HFFc6 (cell line): ENCODE measurements at regions not wholly inside any gene's neighbourhood (a gene's known extent, or its start where the extent isn't known, plus 50 kb on each side); places are given as distances from the start of the nearest gene placed in this dataset.

Experiments used
- DNase-seq: peaks from one replicate; pipeline ENCODE4 v3.0.0-alpha.2; 2018
- H3K27ac Mint-ChIP-seq: 2 replicates; pipeline ENCODE4 v1.8.0; 2020; ENCODE audit warnings: mild to moderate bottlenecking, mixed read lengths
- H3K27me3 Mint-ChIP-seq: 2 replicates; pipeline ENCODE4 v1.8.0; 2021; ENCODE audit warnings: mild to moderate bottlenecking, moderate library complexity, mixed read lengths; ENCODE audit not compliant: insufficient read depth
- H3K36me3 Mint-ChIP-seq: 2 replicates; pipeline ENCODE4 v1.8.0; 2021; ENCODE audit warnings: low read depth, mixed read lengths
- H3K4me1 Mint-ChIP-seq: 2 replicates; pipeline ENCODE4 v1.8.0; 2020; ENCODE audit warnings: low read depth, mixed read lengths
- H3K4me3 Mint-ChIP-seq: 2 replicates; pipeline ENCODE4 v1.8.0; 2020; ENCODE audit warnings: mild to moderate bottlenecking, moderate library complexity, mixed read lengths
- H3K9me3 Mint-ChIP-seq: 2 replicates; pipeline ENCODE4 v1.8.0; 2020; ENCODE audit warnings: mild to moderate bottlenecking, mixed read lengths
- TF ChIP-seq, protein P1 (sequence below): fragments of 200-600 bp; sonication (generic); IDR thresholded peaks from 2 replicates; pipeline ENCODE4 v1.5.0; 2021; ENCODE audit warnings: antibody characterized with exemption, mild to moderate bottlenecking

DNA sequence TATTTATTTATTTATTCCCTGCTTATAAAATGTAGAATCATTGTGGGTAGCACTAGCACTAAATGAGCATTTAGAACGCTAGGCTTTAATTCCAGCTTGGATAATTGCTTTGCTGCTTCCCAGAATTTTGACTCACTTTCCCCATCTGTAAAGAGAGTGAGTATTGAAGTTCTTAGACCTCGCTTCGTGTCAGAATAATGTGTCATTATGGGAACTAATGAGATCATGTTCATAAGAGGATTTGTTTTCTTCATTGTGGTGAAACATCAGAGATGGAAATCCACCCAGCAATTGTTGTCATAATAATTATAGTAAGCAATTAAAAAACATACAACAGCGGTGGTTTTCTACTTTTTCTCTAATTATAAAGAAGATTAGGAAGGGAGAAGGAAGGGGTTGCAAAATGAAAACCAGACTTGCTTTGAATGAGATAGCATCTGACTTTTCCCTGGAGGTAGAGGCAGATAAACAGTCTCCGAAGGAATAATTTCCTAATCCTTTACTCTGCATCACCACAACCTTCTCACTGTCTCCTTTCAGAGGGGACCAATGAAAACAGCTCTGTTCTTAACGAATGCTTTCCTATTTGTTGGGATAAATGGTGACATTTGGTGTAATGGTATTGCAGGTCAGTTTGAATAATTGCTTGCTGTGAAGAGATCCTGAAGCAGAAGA, 86.8 kb upstream of the ARHGAP5 start:
- H3K27ac Mint-ChIP-seq = peak overlapping the region; percentile 38
- no peak overlapping the region for H3K4me3 Mint-ChIP-seq
- no peak for DNase-seq
- H3K27me3 Mint-ChIP-seq = peaks cover 24% of the 10 kb centered on the region
- H3K9me3 Mint-ChIP-seq = peaks cover 6% of the 10 kb centered on the region; the same call in 1 of the 2 replicates
- TF ChIP-seq, protein P1, sequence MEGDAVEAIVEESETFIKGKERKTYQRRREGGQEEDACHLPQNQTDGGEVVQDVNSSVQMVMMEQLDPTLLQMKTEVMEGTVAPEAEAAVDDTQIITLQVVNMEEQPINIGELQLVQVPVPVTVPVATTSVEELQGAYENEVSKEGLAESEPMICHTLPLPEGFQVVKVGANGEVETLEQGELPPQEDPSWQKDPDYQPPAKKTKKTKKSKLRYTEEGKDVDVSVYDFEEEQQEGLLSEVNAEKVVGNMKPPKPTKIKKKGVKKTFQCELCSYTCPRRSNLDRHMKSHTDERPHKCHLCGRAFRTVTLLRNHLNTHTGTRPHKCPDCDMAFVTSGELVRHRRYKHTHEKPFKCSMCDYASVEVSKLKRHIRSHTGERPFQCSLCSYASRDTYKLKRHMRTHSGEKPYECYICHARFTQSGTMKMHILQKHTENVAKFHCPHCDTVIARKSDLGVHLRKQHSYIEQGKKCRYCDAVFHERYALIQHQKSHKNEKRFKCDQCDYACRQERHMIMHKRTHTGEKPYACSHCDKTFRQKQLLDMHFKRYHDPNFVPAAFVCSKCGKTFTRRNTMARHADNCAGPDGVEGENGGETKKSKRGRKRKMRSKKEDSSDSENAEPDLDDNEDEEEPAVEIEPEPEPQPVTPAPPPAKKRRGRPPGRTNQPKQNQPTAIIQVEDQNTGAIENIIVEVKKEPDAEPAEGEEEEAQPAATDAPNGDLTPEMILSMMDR = no peak
- no peaks in the 10 kb centered on the region for H3K36me3 Mint-ChIP-seq
- H3K4me1 Mint-ChIP-seq = peaks cover 45% of the 10 kb centered on the region

DNA sequence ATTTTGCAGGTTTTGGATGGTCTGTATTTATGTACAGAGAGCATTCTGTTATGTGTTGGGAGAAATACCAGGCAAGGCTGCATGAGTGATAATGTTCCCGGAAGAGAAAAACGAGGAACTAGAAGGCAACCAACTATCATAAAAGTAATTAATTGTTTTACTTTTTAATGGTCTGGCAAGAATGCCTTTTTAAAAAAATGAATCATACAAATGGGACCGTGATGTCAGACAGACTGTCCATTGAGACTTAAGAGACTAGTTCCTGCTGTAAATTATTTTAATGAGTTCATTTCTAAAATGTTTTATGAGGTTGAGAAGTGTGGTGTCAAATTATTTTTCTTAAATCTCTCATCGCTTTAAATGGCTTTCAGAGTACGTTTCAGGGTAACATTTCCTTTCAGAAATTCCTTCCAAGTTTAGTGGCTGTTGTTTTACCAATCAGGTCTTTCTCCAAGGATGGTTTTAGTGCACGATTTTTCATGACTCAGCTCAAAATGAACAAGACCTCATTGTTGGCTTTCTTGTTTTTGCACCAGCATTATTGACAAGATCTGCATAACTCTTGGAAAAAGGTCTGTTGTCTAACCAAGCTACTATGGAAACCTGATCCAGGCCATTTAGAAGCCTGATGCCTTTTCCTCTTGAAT, 86.1 kb upstream of the ARHGAP5 start:
- TF ChIP-seq, protein P1 = no peak
- Mint-ChIP-seq H3K36me3 (no peaks in the 10 kb centered on the region), H3K27me3 (peaks cover 28% of the 10 kb centered on the region), H3K4me3 (peak overlapping the region; percentile 28; the same call in 1 of the 2 replicates), H3K4me1 (peaks cover 45% of the 10 kb centered on the region), H3K9me3 (peaks cover 6% of the 10 kb centered on the region; the same call in 1 of the 2 replicates), H3K27ac (peak overlapping the region; percentile 54)
- peak; percentile 52 for DNase-seq

DNA sequence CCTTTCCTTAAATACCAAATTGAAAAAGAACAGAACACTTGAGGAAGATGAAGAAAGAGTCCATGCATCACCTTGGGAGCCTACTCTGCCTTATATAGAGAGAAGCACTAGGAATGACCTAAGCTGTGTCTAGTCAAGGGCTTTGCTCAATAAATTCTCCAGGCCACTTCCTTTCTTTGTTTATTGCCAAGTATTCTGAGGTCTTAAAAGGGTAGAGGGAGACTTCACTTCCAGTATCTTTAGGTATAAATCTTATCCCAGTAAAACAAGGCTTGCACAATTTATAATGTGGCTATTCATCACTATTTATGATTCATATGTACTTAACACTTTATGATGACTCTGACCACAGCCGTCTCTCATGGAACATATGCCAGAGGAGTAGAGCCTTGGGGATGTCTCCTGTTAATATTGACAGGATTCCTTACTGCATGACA, 85.1 kb upstream of the ARHGAP5 start:
- Mint-ChIP-seq H3K27ac (peak overlapping the region; percentile 54; the same call in 1 of the 2 replicates), H3K4me3 (peak overlapping the region; percentile 28; the same call in 1 of the 2 replicates), H3K36me3 (no peaks in the 10 kb centered on the region), H3K9me3 (no peaks in the 10 kb centered on the region; the same call in 1 of the 2 replicates), H3K27me3 (peaks cover 29% of the 10 kb centered on the region), H3K4me1 (peaks cover 52% of the 10 kb centered on the region)
- DNase-seq = peak; percentile 86
- TF ChIP-seq, protein P1 = no peak

DNA sequence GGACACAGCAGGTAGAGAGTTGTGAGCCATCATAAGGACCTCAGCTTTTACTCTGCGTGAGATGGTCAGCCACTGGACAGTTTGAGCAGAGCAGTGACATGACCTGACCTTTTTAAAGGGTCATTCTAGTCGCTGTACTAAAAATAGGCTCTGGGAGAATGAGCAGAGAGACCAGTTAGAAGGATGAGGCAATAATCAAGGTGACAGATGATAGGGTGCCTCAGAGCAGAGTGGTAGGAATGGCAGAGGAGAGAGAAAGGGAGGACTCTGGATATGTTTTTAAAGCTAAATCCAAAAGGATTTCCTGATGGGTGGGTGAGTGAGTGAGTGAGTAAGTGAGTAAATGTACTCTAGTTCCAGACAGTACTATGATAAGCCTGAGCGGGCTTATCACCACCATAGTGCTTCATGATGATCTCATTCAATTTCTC, 83.6 kb upstream of the ARHGAP5 start:
- TF ChIP-seq, protein P1 = no peak
- H3K27me3 Mint-ChIP-seq = peaks cover 24% of the 10 kb centered on the region
- H3K9me3 Mint-ChIP-seq = no peaks in the 10 kb centered on the region; the same call in 1 of the 2 replicates
- DNase-seq = no peak
- H3K4me1 Mint-ChIP-seq = peaks cover 62% of the 10 kb centered on the region
- H3K4me3 Mint-ChIP-seq = no peak overlapping the region
- no peak overlapping the region for H3K27ac Mint-ChIP-seq
- no peaks in the 10 kb centered on the region for H3K36me3 Mint-ChIP-seq

DNA sequence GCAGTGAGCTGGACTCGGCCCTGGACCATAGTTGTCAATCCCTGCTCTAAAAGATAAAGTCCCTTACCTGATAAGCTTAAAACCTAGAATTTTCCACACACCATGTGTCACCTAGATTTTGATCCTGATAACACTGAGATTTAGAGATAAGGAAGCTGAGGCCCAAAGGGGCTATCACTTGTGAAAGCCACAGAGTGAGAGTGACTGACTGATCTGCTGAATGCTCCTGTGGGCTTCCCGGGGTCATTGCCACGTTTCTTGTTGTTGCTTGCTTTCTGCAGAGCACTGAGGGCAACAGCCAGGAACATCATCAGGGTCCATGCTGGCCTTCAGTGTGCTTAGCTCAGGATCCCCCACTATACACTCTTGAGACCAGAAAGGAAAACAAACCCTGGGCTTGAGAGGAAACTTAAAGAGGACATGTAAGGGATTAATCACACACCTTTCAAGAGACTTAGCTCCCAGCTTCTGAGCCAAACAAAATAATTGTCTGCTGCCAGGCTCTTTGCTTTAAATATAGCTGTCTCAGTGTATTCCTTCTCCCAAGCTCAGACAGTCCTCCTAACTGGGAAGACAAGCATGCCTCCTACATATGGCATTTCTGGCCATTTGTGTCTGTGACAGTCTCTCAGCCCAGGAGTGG, 82.6 kb upstream of the ARHGAP5 start:
- Mint-ChIP-seq H3K9me3 (no peaks in the 10 kb centered on the region), H3K27me3 (peaks cover 21% of the 10 kb centered on the region), H3K4me3 (no peak overlapping the region), H3K4me1 (peaks cover 62% of the 10 kb centered on the region), H3K36me3 (no peaks in the 10 kb centered on the region), H3K27ac (no peak overlapping the region)
- TF ChIP-seq, protein P1 = no peak
- DNase-seq = no peak
